IPS-18c (cell line): ENCODE measurements at regions not wholly inside any gene's neighbourhood (a gene's known extent, or its start where the extent isn't known, plus 50 kb on each side); places are given as distances from the start of the nearest gene placed in this dataset.

Experiments
- H3K4me3 ChIP-seq: 2 replicates; pipeline ENCODE4 v1.7.0; 2013; ENCODE audit warnings: low read depth, mild to moderate bottlenecking, low read length, moderate library complexity; ENCODE audit not compliant: insufficient read depth
- H3K9me3 ChIP-seq: one replicate; pipeline ENCODE4 v1.6.1; 2013; ENCODE audit warnings: mild to moderate bottlenecking, low read length, moderate library complexity; ENCODE audit not compliant: control insufficient read depth, insufficient read depth

GRCh38 chr2:143890798-143891197 lies 629.1 kb downstream of the ZEB2 start:
- no peaks in the 10 kb centered on the region for H3K9me3 ChIP-seq
- H3K4me3 ChIP-seq, result no peak overlapping the region

- no peak overlapping the region for H3K4me3 ChIP-seq
Observed at GRCh38 chr2:143889216-143889615, 630.7 kb downstream of the ZEB2 start.

GRCh38 chr2:143885461-143885860 lies 634.5 kb downstream of the ZEB2 start:
- Histone ChIP-seq H3K4me3 (no peak overlapping the region), H3K9me3 (no peaks in the 10 kb centered on the region)

More at GRCh38 chr2:143889216-143889615, 630.7 kb downstream of the ZEB2 start:
- no peaks in the 10 kb centered on the region for H3K9me3 ChIP-seq

DNA sequence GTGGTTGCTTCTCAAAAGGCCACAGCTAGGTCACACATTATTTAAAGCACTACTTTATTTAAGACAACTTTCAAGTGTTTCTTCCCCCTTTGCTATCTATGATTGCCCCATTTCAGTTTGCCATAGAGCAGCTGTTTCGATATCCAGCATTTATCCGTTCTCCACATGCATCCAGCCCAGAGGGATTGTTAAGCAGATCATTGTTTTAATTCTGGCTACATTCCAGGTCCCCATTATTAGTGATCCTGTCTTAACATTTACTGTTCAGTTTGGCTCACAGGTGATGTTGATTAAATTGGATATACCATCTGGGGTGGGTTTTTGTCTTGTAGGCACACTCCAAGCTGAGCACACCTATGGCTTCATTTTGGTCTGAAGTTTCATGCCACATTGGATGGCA lies 638.7 kb downstream of the ZEB2 start:
- H3K4me3 ChIP-seq, result no peak overlapping the region
- H3K9me3 ChIP-seq, result no peaks in the 10 kb centered on the region

DNA sequence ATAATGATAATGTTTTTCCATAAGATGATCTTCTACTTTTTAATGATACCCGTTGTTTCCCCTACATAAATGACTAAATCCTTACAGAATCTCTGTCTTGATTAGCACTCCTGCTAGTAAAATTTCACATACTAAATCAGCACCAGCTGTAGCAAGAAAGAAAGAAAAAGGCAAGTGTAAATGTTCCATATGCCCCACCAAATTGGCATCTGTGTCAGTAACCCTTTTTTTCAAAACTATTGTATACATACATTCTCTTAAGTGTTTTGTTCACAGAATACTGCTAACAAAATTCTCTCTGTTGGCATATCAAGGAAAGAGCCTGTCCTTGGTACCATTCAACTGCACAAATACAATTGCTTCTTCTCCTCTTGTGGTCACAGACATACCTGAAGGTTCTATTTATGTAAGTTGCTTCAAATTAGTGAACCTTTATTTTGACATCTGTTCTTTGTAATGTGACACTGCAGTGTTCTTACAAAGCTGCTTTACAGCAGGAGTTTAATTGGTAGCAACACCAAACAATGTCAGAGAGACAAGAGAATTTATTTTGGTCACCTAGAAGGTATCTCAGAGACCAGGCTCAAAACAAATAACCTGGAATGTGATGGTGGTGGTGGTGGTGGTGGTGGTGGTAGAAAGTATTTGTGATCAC lies 641.9 kb downstream of the ZEB2 start:
- Histone ChIP-seq H3K4me3 (no peak overlapping the region), H3K9me3 (no peaks in the 10 kb centered on the region)

- Histone ChIP-seq H3K9me3 (no peaks in the 10 kb centered on the region), H3K4me3 (no peak overlapping the region)
Observed at GRCh38 chr2:143877056-143877455, 642.9 kb downstream of the ZEB2 start.

DNA sequence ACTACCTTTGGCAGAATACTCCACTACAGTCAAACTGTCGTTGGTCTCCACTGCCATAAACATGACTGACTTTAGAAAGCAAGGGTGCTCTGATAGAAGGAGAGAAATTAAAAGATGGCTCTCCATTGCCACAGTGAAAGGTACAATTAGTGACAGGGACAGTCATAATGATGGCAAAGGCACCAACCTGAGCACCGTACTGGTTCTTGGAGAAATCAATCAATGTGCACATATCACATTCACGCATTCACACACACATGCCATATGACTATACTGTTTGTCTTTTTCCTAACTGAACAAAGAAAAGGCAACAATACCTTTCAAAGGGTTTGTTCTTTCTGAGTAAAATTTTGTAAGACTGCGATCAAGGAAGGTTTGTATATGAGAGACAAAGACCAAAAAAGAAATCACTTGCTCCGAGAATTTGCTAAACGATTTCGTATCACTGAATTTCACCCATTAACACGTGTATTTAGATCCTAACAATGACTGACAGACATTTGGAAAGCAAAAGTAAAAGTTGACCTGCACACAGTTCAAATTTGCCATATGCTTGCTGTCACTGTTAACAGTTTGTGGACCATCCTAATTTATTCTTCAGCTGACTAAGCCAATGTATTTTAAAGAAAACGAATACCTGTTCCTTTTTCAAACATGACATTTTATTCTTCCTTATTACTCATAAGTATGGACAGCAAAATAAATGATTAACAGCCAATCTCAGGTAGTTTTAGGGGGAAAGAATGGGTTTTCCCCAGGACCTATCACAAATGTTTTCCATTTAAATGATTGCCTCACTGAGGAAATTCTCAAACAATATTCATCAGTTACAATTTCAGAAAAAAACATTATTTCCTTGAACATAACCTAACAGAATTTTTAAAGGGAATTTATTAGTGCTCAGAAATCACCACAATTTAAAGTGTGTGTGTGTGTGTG lies 644.4 kb downstream of the ZEB2 start:
- no peak overlapping the region for H3K4me3 ChIP-seq

GRCh38 chr2:143873886-143874285 lies 646.0 kb downstream of the ZEB2 start:
- Histone ChIP-seq H3K4me3 (no peak overlapping the region), H3K9me3 (no peaks in the 10 kb centered on the region)

More for the DNA sequence above, 644.4 kb downstream of the ZEB2 start:
- no peaks in the 10 kb centered on the region for H3K9me3 ChIP-seq

- no peaks in the 10 kb centered on the region for H3K9me3 ChIP-seq
Observed at GRCh38 chr2:143870696-143871095, 649.2 kb downstream of the ZEB2 start.

GRCh38 chr2:143856978-143857377 lies 662.9 kb downstream of the ZEB2 start:
- no peak overlapping the region for H3K4me3 ChIP-seq
- H3K9me3 ChIP-seq, result no peaks in the 10 kb centered on the region

More at GRCh38 chr2:143870696-143871095, 649.2 kb downstream of the ZEB2 start:
- no peak overlapping the region for H3K4me3 ChIP-seq

GRCh38 chr2:143852759-143853158 lies 667.2 kb downstream of the ZEB2 start:
- H3K4me3 ChIP-seq, result no peak overlapping the region
- no peaks in the 10 kb centered on the region for H3K9me3 ChIP-seq

DNA sequence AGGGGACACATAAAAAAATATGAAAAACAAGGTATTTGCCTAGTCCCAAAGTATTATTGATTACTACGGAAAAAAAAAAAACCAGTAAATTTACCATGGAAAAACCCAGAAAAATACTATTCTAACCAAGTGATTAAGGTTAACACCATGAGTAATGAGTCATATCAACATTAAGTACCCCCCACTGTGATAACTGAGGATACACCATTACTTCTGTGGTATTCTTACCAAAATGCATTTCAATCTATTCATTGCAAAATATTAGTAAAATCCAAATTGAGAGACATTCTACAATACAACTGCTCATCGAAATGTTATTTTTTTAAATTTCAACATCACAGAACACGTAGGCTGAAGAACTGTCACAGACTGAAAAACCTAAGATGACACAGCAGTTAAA lies 669.8 kb downstream of the ZEB2 start:
- no peaks in the 10 kb centered on the region for H3K9me3 ChIP-seq
- no peak overlapping the region for H3K4me3 ChIP-seq

- Histone ChIP-seq H3K4me3 (no peak overlapping the region), H3K9me3 (no peaks in the 10 kb centered on the region)
Observed at GRCh38 chr2:143847257-143847656, 672.7 kb downstream of the ZEB2 start.

DNA sequence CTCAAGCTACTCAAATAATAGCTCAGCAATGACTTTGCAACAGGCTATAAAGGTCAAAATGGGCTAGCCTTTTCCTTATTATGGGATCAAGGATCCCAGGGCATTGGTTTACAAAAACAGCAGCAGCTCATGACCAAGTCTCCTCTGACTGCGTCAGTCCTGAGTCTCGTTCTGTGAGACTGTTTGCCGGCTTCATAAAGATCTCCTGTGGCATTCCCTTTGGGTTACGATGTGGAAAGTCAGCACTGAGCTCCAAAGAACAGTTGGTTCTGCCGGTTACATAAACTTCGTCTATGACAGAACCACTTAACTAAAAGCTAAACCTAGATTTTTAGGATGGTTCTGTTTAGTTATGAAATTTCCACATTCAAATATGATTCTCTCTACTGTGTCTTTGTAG lies 674.9 kb downstream of the ZEB2 start:
- Histone ChIP-seq H3K9me3 (no peaks in the 10 kb centered on the region), H3K4me3 (no peak overlapping the region)

- H3K9me3 ChIP-seq, result no peaks in the 10 kb centered on the region
- no peak overlapping the region for H3K4me3 ChIP-seq
Observed at GRCh38 chr2:143843686-143844085, 676.2 kb downstream of the ZEB2 start.

- no peaks in the 10 kb centered on the region for H3K9me3 ChIP-seq
- no peak overlapping the region for H3K4me3 ChIP-seq
Observed at GRCh38 chr2:143842836-143843235, 677.1 kb downstream of the ZEB2 start.

- Histone ChIP-seq H3K9me3 (no peaks in the 10 kb centered on the region), H3K4me3 (no peak overlapping the region)
Observed at GRCh38 chr2:143841935-143842334, 678.0 kb downstream of the ZEB2 start.

- Histone ChIP-seq H3K9me3 (no peaks in the 10 kb centered on the region), H3K4me3 (no peak overlapping the region)
Observed at GRCh38 chr2:143840601-143841000, 679.3 kb downstream of the ZEB2 start.
